GM13976 (cell line): ENCODE measurements at regions not wholly inside any gene's neighbourhood (a gene's known extent, or its start where the extent isn't known, plus 50 kb on each side); places are given as distances from the start of the nearest gene placed in this dataset.

ENCODE experiments used
- DNase-seq: peaks from one replicate; pipeline ENCODE4 v3.0.0; 2012; ENCODE audit warnings: low spot score
- in situ Hi-C: fragments of 300-500 bp; cut with MboI; formaldehyde crosslinking; loops from one replicate; pipeline ENCODE4 v1.12.0; 2022; ENCODE audit warnings: low sequenced_read_pairs, mixed read lengths, inconsistent platforms; ENCODE audit not compliant: unreplicated experiment
- TF ChIP-seq, protein P1 (sequence below): IDR thresholded peaks from 2 replicates; pipeline ENCODE4 v1.5.1; 2012; ENCODE audit warnings: borderline replicate concordance, mild to moderate bottlenecking; ENCODE audit not compliant: insufficient read depth; ENCODE audit errors: extremely low read depth, missing control alignments, control extremely low read depth

GRCh38 chr13:108402850-108403249 lies 133.3 kb downstream of the TNFSF13B start:
- no peak for DNase-seq

DNA sequence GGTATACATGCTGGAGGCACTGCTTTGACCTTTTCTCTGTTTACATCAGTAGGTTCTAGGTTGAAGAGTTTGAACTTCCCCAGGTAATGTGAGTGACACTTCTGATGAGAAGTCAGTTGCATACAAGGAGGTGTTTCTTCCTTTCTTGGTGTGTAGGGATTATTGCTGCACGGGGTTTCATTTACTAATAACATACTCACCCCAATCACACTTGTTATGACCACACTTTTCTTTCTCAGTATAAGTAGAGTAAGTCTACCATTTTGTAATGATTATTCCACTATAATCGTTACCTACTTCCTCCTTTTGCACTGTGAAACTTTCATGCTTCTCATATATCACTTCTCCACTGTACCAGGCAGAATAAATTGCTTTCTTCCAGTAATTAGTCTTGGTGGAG lies 138.0 kb downstream of the TNFSF13B start:
- TF ChIP-seq, protein P1, sequence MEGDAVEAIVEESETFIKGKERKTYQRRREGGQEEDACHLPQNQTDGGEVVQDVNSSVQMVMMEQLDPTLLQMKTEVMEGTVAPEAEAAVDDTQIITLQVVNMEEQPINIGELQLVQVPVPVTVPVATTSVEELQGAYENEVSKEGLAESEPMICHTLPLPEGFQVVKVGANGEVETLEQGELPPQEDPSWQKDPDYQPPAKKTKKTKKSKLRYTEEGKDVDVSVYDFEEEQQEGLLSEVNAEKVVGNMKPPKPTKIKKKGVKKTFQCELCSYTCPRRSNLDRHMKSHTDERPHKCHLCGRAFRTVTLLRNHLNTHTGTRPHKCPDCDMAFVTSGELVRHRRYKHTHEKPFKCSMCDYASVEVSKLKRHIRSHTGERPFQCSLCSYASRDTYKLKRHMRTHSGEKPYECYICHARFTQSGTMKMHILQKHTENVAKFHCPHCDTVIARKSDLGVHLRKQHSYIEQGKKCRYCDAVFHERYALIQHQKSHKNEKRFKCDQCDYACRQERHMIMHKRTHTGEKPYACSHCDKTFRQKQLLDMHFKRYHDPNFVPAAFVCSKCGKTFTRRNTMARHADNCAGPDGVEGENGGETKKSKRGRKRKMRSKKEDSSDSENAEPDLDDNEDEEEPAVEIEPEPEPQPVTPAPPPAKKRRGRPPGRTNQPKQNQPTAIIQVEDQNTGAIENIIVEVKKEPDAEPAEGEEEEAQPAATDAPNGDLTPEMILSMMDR, result no peak
- in situ Hi-C loops, result no loop called here
- DNase-seq, result no peak

More at GRCh38 chr13:108402850-108403249, 133.3 kb downstream of the TNFSF13B start:
- TF ChIP-seq, protein P1, result no peak
- in situ Hi-C loops, result no loop called here

DNA sequence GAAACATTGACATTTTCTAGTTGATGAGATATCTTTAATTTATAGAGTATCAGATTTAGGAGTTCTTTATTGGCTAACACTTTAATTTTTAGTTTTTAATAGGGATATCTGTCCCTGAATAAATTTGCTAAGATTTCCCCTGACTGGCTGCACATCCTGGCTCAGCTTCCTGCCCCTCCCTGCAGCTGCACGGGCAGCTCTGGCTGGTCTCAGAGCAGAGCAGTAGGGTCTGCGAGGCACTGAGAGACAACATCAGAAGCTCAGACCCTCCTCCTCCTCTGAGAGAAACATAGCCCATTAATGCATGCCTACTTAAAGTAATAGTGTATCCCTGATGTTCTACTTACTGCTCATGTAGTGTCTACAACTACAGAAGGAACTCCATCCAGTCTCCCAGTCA lies 139.2 kb downstream of the TNFSF13B start:
- DNase-seq, result no peak
- TF ChIP-seq, protein P1, result no peak
- in situ Hi-C loops, result no loop called here

DNA sequence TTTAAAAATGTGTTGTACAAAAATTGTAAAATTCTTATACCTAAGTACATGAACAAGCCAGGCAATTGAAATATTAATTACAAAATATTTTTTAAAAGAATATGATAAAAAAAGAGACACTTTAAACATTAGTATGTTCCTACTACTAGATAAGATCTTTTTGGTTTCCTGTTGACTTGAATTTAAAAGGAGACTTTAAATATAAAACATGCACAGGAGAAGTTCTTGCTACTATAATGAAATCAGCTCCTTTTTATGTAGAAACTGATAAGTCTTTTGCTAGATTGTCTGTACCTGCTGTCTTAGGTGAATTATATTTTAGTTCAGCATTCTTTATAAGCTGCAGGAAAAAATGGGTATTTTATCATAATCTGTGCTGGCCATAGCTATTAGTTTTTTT lies 140.2 kb downstream of the TNFSF13B start:
- DNase-seq, result no peak
- in situ Hi-C loops, result no loop called here
- TF ChIP-seq, protein P1, result no peak

- in situ Hi-C loops, result no loop called here
- TF ChIP-seq, protein P1, result no peak
- DNase-seq, result no peak
Observed at GRCh38 chr13:108419768-108420167, 150.2 kb downstream of the TNFSF13B start.

DNA sequence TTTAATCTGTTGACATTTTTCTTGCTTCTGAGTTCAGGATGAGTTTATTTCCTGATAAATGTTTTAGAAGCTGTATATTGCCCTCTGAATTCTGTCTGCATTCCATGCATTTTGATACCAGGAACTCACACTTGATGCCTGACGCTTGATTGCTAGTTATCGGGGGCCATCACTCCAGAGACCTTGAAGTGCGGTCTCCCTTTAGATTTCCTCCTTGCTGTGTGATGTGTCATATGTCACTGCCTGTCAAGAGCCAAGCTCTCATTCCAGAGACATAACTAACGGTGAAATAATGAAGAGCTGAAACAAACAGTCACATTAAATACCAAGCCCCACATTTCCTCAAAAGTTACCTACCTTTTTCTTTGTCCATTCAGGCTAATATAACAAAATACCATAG lies 155.5 kb downstream of the TNFSF13B start:
- DNase-seq, result no peak
- TF ChIP-seq, protein P1, result no peak
- in situ Hi-C loops, result no loop called here

DNA sequence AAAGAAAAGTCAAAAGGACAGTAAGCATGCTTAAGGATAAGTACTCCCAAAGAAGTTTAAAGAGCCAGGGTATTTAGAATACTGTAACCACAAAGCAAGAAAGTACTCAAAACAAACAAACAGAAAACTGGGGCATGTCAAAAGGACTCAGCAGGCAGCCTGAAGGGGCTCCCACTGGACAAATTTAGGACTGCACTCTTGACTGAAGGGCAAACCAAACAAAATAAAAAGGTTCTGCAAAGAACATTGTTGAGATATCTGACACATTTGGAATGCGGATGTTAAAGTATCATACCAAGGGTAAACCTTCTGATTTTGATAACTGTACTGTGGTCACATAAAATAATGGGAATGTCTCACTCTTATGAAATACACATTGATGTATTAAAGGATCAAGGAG lies 157.4 kb downstream of the TNFSF13B start:
- in situ Hi-C loops, result no loop called here

More for the DNA sequence above, 157.4 kb downstream of the TNFSF13B start:
- TF ChIP-seq, protein P1, result no peak
- no peak for DNase-seq
